ENCODE measurements at regions not wholly inside any gene's neighbourhood (a gene's known extent, or its start where the extent isn't known, plus 50 kb on each side); places are given as distances from the start of the nearest gene placed in this dataset.

GRCh38 chr5:91277093-91277626 is 106.0 kb downstream of the ARRDC3 start:
- Histone ChIP-seq H3K27ac (ENCODE audit: low read depth, low read length, poor library complexity, severe bottlenecking) (no peak overlapping the region), H3K4me2 (ENCODE audit: low read length) (no peak overlapping the region), H3K4me3 (ENCODE audit: low read depth, low read length, poor library complexity, severe bottlenecking) (no peak overlapping the region), H3K79me2 (ENCODE audit: insufficient read depth, low read depth, low read length) (no peaks in the 10 kb centered on the region), H3K36me3 (ENCODE audit: insufficient read depth, low read length) (no peaks in the 10 kb centered on the region), H3K4me1 (ENCODE audit: insufficient read depth, low read length, poor library complexity, severe bottlenecking) (peaks cover 13% of the 10 kb centered on the region), H3K9me2 (ENCODE audit: insufficient read depth, low read length) (no peaks in the 10 kb centered on the region), H4K20me1 (ENCODE audit: insufficient read depth, low read length) (no peaks in the 10 kb centered on the region), H3K9me3 (ENCODE audit: low read length) (no peaks in the 10 kb centered on the region), H2AFZ (ENCODE audit: low read length) (no peak overlapping the region)
- intact Hi-C loops (cut with micrococcal nuclease; ENCODE audit: unreplicated experiment): no loop called here
- POLR2A ChIA-PET: interaction anchor here (0.6 kb wide), 1 partner anchor 104 kb away, joined by 7 read pairs; no protein-coding TSS in a partner anchor
- no TSS peak for BruUV-seq (replicated peaks)
- CTCF ChIA-PET (ENCODE audit: unreplicated experiment): no interaction called here
- DNase-seq (ENCODE audit: low spot score): no peak
- no peak for TF ChIP-seq CTCF (conservative IDR thresholded peaks at IDR 0.05; ENCODE audit: low read length)
- no peak for TF ChIP-seq EZH2phosphoT487 (IDR thresholded peaks at IDR 0.05; ENCODE audit: borderline replicate concordance, low read depth, low read length)

GRCh38 chr5:91272858-91273257 is 110.3 kb downstream of the ARRDC3 start:
- H3K79me2 ChIP-seq (ENCODE audit: insufficient read depth, low read depth, low read length): no peaks in the 10 kb centered on the region
- DNase-seq (ENCODE audit: low spot score): no peak
- POLR2A ChIA-PET: interaction anchor here (0.6 kb wide), 1 partner anchor 108 kb away, joined by 5 read pairs; no protein-coding TSS in a partner anchor
- H3K4me2 ChIP-seq (ENCODE audit: low read length): no peak overlapping the region
- no peaks in the 10 kb centered on the region for H3K36me3 ChIP-seq (ENCODE audit: insufficient read depth, low read length)
- no peaks in the 10 kb centered on the region for H4K20me1 ChIP-seq (ENCODE audit: insufficient read depth, low read length)
- 0 out of 2 replicates have a peak, but pooled peaks cover 2% of the 10 kb centered on the region for H3K9me2 ChIP-seq (ENCODE audit: insufficient read depth, low read length)
- no peaks in the 10 kb centered on the region for H3K9me3 ChIP-seq (ENCODE audit: low read length)
- TF ChIP-seq EZH2phosphoT487 (IDR thresholded peaks at IDR 0.05; ENCODE audit: borderline replicate concordance, low read depth, low read length) (no peak), CTCF (conservative IDR thresholded peaks at IDR 0.05; ENCODE audit: low read length) (no peak)
- H3K4me1 ChIP-seq (ENCODE audit: insufficient read depth, low read length, poor library complexity, severe bottlenecking): no peaks in the 10 kb centered on the region
- no TSS peak for BruUV-seq (replicated peaks)
- H2AFZ ChIP-seq (ENCODE audit: low read length): no peak overlapping the region
- CTCF ChIA-PET (ENCODE audit: unreplicated experiment): no interaction called here
- intact Hi-C loops (cut with micrococcal nuclease; ENCODE audit: unreplicated experiment): no loop called here
- H3K27ac ChIP-seq (ENCODE audit: low read depth, low read length, poor library complexity, severe bottlenecking): no peak overlapping the region
- H3K4me3 ChIP-seq (ENCODE audit: low read depth, low read length, poor library complexity, severe bottlenecking): no peak overlapping the region

- H4K20me1 ChIP-seq (ENCODE audit: insufficient read depth, low read length): no peaks in the 10 kb centered on the region
- 0 out of 2 replicates have a peak, but pooled peaks cover 2% of the 10 kb centered on the region for H3K9me2 ChIP-seq (ENCODE audit: insufficient read depth, low read length)
- H3K4me1 ChIP-seq (ENCODE audit: insufficient read depth, low read length, poor library complexity, severe bottlenecking): no peaks in the 10 kb centered on the region
- H2AFZ ChIP-seq (ENCODE audit: low read length): no peak overlapping the region
- intact Hi-C loops (cut with micrococcal nuclease; ENCODE audit: unreplicated experiment): no loop called here
- H3K9me3 ChIP-seq (ENCODE audit: low read length): no peaks in the 10 kb centered on the region
- CTCF ChIA-PET (ENCODE audit: unreplicated experiment): no interaction called here
- POLR2A ChIA-PET: interaction anchor here (0.6 to 2.0 kb wide), 3 partner anchors 11 to 109 kb away, joined by 3 to 11 read pairs (median 5); no protein-coding TSS in a partner anchor
- H3K4me2 ChIP-seq (ENCODE audit: low read length): no peak overlapping the region
- no peak for DNase-seq (ENCODE audit: low spot score)
- H3K36me3 ChIP-seq (ENCODE audit: insufficient read depth, low read length): no peaks in the 10 kb centered on the region
- no peak for TF ChIP-seq EZH2phosphoT487 (IDR thresholded peaks at IDR 0.05; ENCODE audit: borderline replicate concordance, low read depth, low read length)
- no peak for TF ChIP-seq CTCF (conservative IDR thresholded peaks at IDR 0.05; ENCODE audit: low read length)
- no TSS peak for BruUV-seq (replicated peaks)
- H3K79me2 ChIP-seq (ENCODE audit: insufficient read depth, low read depth, low read length): no peaks in the 10 kb centered on the region
- no peak overlapping the region for H3K4me3 ChIP-seq (ENCODE audit: low read depth, low read length, poor library complexity, severe bottlenecking)
- no peak overlapping the region for H3K27ac ChIP-seq (ENCODE audit: low read depth, low read length, poor library complexity, severe bottlenecking)
Observed at GRCh38 chr5:91271999-91272398, 111.1 kb downstream of the ARRDC3 start.

Measured in OCI-LY7 (cell line).